B cell (primary cell): ENCODE measurements at regions not wholly inside any gene's neighbourhood (a gene's known extent, or its start where the extent isn't known, plus 50 kb on each side); places are given as distances from the start of the nearest gene placed in this dataset.

Source experiments
- ATAC-seq: fragments of 200-7000 bp; cut with Tn5 transposase; one replicate; pipeline ENCODE4 v1.10.0; 2021; ENCODE audit warnings: low read depth, mild to moderate bottlenecking, moderate number of reproducible peaks, moderate library complexity
- CTCF ChIA-PET: fragments of 350-600 bp; sonication (Branson Sonifier 250); formaldehyde crosslinking; loops from one replicate; lab custom pipeline; 2021; ENCODE audit warnings: antibody characterized with exemption, inconsistent platforms; lab: Charles Lee
- POLR2A ChIA-PET: fragments of 350-600 bp; sonication (Branson Sonifier 250); formaldehyde crosslinking; loops from one replicate; lab custom pipeline; 2021; ENCODE audit warnings: antibody characterized with exemption; lab: Charles Lee
- DNase-seq: peaks from one replicate; pipeline ENCODE4 v3.0.0; 2013
- H2AFZ ChIP-seq: 2 replicates; pipeline ENCODE4 v1.6.1; 2012; ENCODE audit warnings: mild to moderate bottlenecking, low read depth, low read length; ENCODE audit not compliant: insufficient read depth, poor library complexity, severe bottlenecking
- H3K27ac ChIP-seq, 2 donors: 1 replicate in 1 of 2; 2 replicates in 1 of 2; pipeline ENCODE4 v1.5.1; 2012 to 2013; ENCODE audit warnings: low read length in 2 of 2, mild to moderate bottlenecking in 2 of 2, moderate library complexity in 1 of 2
- H3K27me3 ChIP-seq, 4 experiments: fragments of 200-600 bp in 1 of 4; sonication (generic) in 1 of 4; replicated peaks in 1 of 4; 1 replicate in 2 of 4; 2 replicates in 2 of 4; pipeline versions ENCODE4 v1.6.1 to v1.7.0; 2013 to 2016; ENCODE audit warnings: low read length in 3 of 4, mild to moderate bottlenecking in 2 of 4, mixed read lengths in 1 of 4, moderate library complexity in 1 of 4; ENCODE audit not compliant: insufficient read depth in 4 of 4, control insufficient read depth in 3 of 4; ENCODE audit errors: control extremely low read depth in 1 of 4
- H3K36me3 ChIP-seq, 2 experiments: replicated peaks in 1 of 2; 1 replicate in 1 of 2; 2 replicates in 1 of 2; pipeline versions ENCODE4 v1.6.1 to v1.7.1; 2013; ENCODE audit warnings: low read length in 1 of 2; ENCODE audit not compliant: insufficient read depth in 2 of 2, control insufficient read depth in 1 of 2; ENCODE audit errors: control extremely low read depth in 1 of 2, extremely low read depth in 1 of 2
- H3K4me1 ChIP-seq, 2 donors: fragments of 200-600 bp in 1 of 2; sonication (generic) in 1 of 2; 1 replicate in 1 of 2; 2 replicates in 1 of 2; pipeline versions ENCODE4 v1.5.1 to v1.6.1; 2013 to 2017; ENCODE audit warnings: low read length in 2 of 2; ENCODE audit not compliant: control insufficient read depth in 2 of 2, insufficient read depth in 2 of 2
- H3K4me2 ChIP-seq: replicated peaks from 2 replicates; pipeline ENCODE3; 2012; ENCODE audit warnings: mild to moderate bottlenecking, low read depth, low read length; ENCODE audit not compliant: poor library complexity, severe bottlenecking
- H3K4me3 ChIP-seq, 5 experiments: fragments of 200-600 bp in 1 of 5; sonication (generic) in 1 of 5; 1 replicate in 3 of 5; 2 replicates in 2 of 5; pipeline versions ENCODE4 v1.5.1 to v1.7.0; 2011 to 2016; ENCODE audit warnings: low read length in 4 of 5, mild to moderate bottlenecking in 4 of 5, low read depth in 2 of 5, control low read depth in 1 of 5, moderate library complexity in 1 of 5; ENCODE audit not compliant: insufficient read depth in 1 of 5; ENCODE audit errors: control extremely low read depth in 1 of 5, extremely low read depth in 1 of 5
- H3K79me2 ChIP-seq: fragments of 200-600 bp; sonication (generic); one replicate; pipeline ENCODE4 v1.6.0; 2016; ENCODE audit warnings: low read length; ENCODE audit not compliant: control insufficient read depth, insufficient read depth
- H3K9ac ChIP-seq: fragments of 200-600 bp; sonication (generic); 2 replicates; pipeline ENCODE4 v1.6.1; 2017; ENCODE audit warnings: mild to moderate bottlenecking, low read length, moderate library complexity
- H3K9me3 ChIP-seq, 3 donors: one replicate each; pipeline versions ENCODE4 v1.6.1 to v1.7.1; 2013; ENCODE audit warnings: low read length in 2 of 3; ENCODE audit not compliant: control insufficient read depth in 2 of 3, insufficient read depth in 1 of 3; ENCODE audit errors: control extremely low read depth in 1 of 3
- H4K20me1 ChIP-seq: 2 replicates; pipeline ENCODE4 v1.6.0; 2012; ENCODE audit warnings: mild to moderate bottlenecking, low read length; ENCODE audit not compliant: insufficient read depth, control insufficient read depth, poor library complexity, severe bottlenecking
- H3K27ac Mint-ChIP-seq: one replicate; pipeline ENCODE4 v1.8.0; 2021; ENCODE audit warnings: mixed read lengths
- H3K27me3 Mint-ChIP-seq: one replicate; pipeline ENCODE4 v1.8.0; 2021; ENCODE audit warnings: mixed read lengths
- H3K4me1 Mint-ChIP-seq: one replicate; pipeline ENCODE4 v1.8.0; 2021; ENCODE audit warnings: mixed read lengths
- H3K4me3 Mint-ChIP-seq: one replicate; pipeline ENCODE4 v1.8.0; 2021; ENCODE audit warnings: mixed read lengths
- H3K9me3 Mint-ChIP-seq: one replicate; pipeline ENCODE4 v1.8.0; 2022; ENCODE audit warnings: mixed read lengths; ENCODE audit not compliant: insufficient read depth
- EZH2 ChIP-seq: IDR thresholded peaks from 2 replicates; pipeline ENCODE4 v1.6.1; 2012; ENCODE audit warnings: borderline replicate concordance, low read depth, mild to moderate bottlenecking, moderate library complexity, low read length; ENCODE audit not compliant: insufficient read depth, poor library complexity, severe bottlenecking
- WGBS: methylation state at CpG from one replicate; pipeline ENCODE4 v1.1.5; 2013; ENCODE audit warnings: missing lambda C conversion rate; ENCODE audit not compliant: insufficient coverage; 5-methylcytosine and 5-hydroxymethylcytosine counted together
- intact Hi-C: fragments of 100-400 bp; cut with micrococcal nuclease; formaldehyde crosslinking; loops from one replicate; pipeline ENCODE4 v1.10.0; 2022
- TF ChIP-seq, protein P1 (sequence below): fragments of 200-600 bp; IDR thresholded peaks from one replicate; pipeline ENCODE4 v1.8.0; 2022; ENCODE audit warnings: antibody characterized with exemption, mild to moderate bottlenecking

DNA sequence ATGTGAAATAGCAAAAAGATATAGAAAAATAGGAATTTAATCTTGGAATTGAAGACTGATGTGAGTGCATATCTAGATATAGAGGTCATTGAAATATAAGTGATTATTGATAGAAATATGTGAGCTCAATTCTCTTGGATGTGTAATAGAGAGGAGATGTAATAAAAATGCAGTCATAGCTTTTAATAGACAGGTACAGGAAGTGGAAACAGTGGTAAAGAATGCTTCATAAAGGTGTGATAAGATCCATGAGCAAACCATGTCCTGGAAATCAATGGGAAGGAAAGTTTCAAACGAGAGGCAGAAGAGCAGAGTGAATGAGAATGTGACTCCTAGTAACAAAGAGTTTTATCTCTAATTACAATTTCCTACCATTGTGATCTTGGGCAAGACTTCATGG, 634.7 kb upstream of the ZNF804A start:
- Mint-ChIP-seq H3K4me3 (no peak overlapping the region), H3K9me3 (no peaks in the 10 kb centered on the region), H3K27me3 (no peaks in the 10 kb centered on the region), H3K4me1 (no peaks in the 10 kb centered on the region), H3K27ac (no peak overlapping the region)
- Histone ChIP-seq H4K20me1 (no peaks in the 10 kb centered on the region), H3K4me1 (no peaks in the 10 kb centered on the region), H3K4me3 (no peak overlapping the region), H3K9me3 (no peaks in the 10 kb centered on the region), H3K79me2 (no peaks in the 10 kb centered on the region), H3K9ac (no peak overlapping the region), H3K36me3 (no peaks in the 10 kb centered on the region), H3K4me2 (no peak overlapping the region), H2AFZ (no peak overlapping the region), H3K27ac (no peak overlapping the region), H3K27me3 (no peaks in the 10 kb centered on the region)
- intact Hi-C loops, result no loop called here
- ChIA-PET POLR2A (no interaction called here), CTCF (no interaction called here)
- ATAC-seq (no peak), DNase-seq (no peak)
- TF ChIP-seq, protein P1, sequence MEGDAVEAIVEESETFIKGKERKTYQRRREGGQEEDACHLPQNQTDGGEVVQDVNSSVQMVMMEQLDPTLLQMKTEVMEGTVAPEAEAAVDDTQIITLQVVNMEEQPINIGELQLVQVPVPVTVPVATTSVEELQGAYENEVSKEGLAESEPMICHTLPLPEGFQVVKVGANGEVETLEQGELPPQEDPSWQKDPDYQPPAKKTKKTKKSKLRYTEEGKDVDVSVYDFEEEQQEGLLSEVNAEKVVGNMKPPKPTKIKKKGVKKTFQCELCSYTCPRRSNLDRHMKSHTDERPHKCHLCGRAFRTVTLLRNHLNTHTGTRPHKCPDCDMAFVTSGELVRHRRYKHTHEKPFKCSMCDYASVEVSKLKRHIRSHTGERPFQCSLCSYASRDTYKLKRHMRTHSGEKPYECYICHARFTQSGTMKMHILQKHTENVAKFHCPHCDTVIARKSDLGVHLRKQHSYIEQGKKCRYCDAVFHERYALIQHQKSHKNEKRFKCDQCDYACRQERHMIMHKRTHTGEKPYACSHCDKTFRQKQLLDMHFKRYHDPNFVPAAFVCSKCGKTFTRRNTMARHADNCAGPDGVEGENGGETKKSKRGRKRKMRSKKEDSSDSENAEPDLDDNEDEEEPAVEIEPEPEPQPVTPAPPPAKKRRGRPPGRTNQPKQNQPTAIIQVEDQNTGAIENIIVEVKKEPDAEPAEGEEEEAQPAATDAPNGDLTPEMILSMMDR, result no peak
- no peak for TF ChIP-seq EZH2
- no CpG with 5 or more reads among the region's 1 CpG for WGBS

DNA sequence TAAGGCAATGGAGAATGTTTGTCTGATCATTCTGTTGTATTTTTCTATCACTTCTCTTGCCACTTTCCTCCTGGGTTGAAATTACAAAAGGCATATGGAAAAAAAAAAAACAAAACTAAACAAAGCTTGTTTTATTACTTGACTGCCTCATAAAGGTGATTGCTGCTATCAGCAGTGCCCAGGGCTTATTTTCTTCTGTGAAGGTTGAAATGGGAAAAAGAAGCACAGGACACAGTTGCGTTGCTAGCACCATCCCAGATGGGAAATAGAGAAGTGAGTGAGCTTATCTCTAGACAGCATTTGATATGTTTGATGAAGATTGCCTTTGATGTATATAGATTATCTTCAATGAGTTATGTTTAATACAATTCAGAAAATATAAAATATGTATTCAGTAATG, 633.8 kb upstream of the ZNF804A start:
- intact Hi-C loops, result no loop called here
- Mint-ChIP-seq H3K27me3 (no peaks in the 10 kb centered on the region), H3K4me1 (no peaks in the 10 kb centered on the region), H3K9me3 (no peaks in the 10 kb centered on the region), H3K4me3 (no peak overlapping the region), H3K27ac (no peak overlapping the region)
- Histone ChIP-seq H3K27me3 (no peaks in the 10 kb centered on the region), H3K9ac (no peak overlapping the region), H2AFZ (no peak overlapping the region), H3K4me1 (no peaks in the 10 kb centered on the region), H3K4me3 (no peak overlapping the region), H3K9me3 (no peaks in the 10 kb centered on the region), H3K79me2 (no peaks in the 10 kb centered on the region), H3K4me2 (no peak overlapping the region), H3K27ac (no peak overlapping the region), H4K20me1 (no peaks in the 10 kb centered on the region), H3K36me3 (no peaks in the 10 kb centered on the region)
- ChIA-PET POLR2A (no interaction called here), CTCF (interaction anchor here (0.7 kb wide), 1 partner anchor 550 kb away, joined by 3 read pairs; no protein-coding TSS in a partner anchor)
- no CpG with 5 or more reads among the region's 1 CpG for WGBS
- TF ChIP-seq EZH2, result no peak
- TF ChIP-seq, protein P1, result no peak
- no peak for ATAC-seq
- DNase-seq, result no peak
